Karpas-422 (cell line): ENCODE measurements at regions not wholly inside any gene's neighbourhood (a gene's known extent, or its start where the extent isn't known, plus 50 kb on each side); places are given as distances from the start of the nearest gene placed in this dataset.

ENCODE experiments used
- DNase-seq: peaks from one replicate; pipeline ENCODE4 v3.0.0-alpha.2; 2015
- H2AFZ ChIP-seq: fragments of 200-600 bp; sonication (generic); 2 replicates; pipeline ENCODE4 v1.6.1; 2014; ENCODE audit warnings: antibody characterized with exemption, low read length, mixed read lengths
- H3K27ac ChIP-seq: fragments of 200-600 bp; sonication (generic); 2 replicates; pipeline ENCODE4 v1.5.1; 2014; ENCODE audit warnings: mild to moderate bottlenecking, low read length, moderate library complexity
- H3K27me3 ChIP-seq: fragments of 200-600 bp; sonication (generic); 2 replicates; pipeline ENCODE4 v1.6.1; 2014; ENCODE audit warnings: low read length, mixed read lengths
- H3K36me3 ChIP-seq: fragments of 200-600 bp; sonication (generic); 2 replicates; pipeline ENCODE4 v1.6.1; 2014; ENCODE audit warnings: low read length, mixed read lengths; ENCODE audit not compliant: insufficient read depth
- H3K4me1 ChIP-seq: fragments of 200-600 bp; sonication (generic); 2 replicates; pipeline ENCODE4 v1.6.1; 2014; ENCODE audit warnings: mild to moderate bottlenecking, low read length, mixed read lengths
- H3K4me2 ChIP-seq: fragments of 200-600 bp; sonication (generic); 2 replicates; pipeline ENCODE4 v1.6.1; 2014; ENCODE audit warnings: low read length, low read depth, mild to moderate bottlenecking; ENCODE audit not compliant: poor library complexity, severe bottlenecking
- H3K4me3 ChIP-seq: fragments of 200-600 bp; sonication (generic); 2 replicates; pipeline ENCODE4 v1.5.1; 2014; ENCODE audit warnings: mild to moderate bottlenecking, antibody characterized with exemption, low read length, mixed read lengths
- H3K79me2 ChIP-seq: fragments of 200-600 bp; sonication (generic); 2 replicates; pipeline ENCODE4 v1.6.1; 2014; ENCODE audit warnings: mild to moderate bottlenecking, low read length, mixed read lengths
- H3K9ac ChIP-seq: fragments of 200-600 bp; sonication (generic); 2 replicates; pipeline ENCODE4 v1.6.0; 2014; ENCODE audit warnings: low read length
- H3K9me2 ChIP-seq: fragments of 200-600 bp; sonication (generic), shearing (Covaris generic); replicated peaks from 2 replicates; pipeline ENCODE4 v1.6.0; 2014; ENCODE audit warnings: mild to moderate bottlenecking, low read length, moderate library complexity; ENCODE audit not compliant: insufficient read depth
- H3K9me3 ChIP-seq: fragments of 300-700, 200-600 bp; sonication (generic); 2 replicates; pipeline ENCODE4 v1.6.1; 2014; ENCODE audit warnings: low read length, mixed read lengths
- H4K20me1 ChIP-seq: fragments of 200-600 bp; sonication (generic); 2 replicates; pipeline ENCODE4 v1.6.1; 2014; ENCODE audit warnings: mild to moderate bottlenecking, antibody characterized with exemption, low read length, low read depth; ENCODE audit not compliant: insufficient read depth

DNA sequence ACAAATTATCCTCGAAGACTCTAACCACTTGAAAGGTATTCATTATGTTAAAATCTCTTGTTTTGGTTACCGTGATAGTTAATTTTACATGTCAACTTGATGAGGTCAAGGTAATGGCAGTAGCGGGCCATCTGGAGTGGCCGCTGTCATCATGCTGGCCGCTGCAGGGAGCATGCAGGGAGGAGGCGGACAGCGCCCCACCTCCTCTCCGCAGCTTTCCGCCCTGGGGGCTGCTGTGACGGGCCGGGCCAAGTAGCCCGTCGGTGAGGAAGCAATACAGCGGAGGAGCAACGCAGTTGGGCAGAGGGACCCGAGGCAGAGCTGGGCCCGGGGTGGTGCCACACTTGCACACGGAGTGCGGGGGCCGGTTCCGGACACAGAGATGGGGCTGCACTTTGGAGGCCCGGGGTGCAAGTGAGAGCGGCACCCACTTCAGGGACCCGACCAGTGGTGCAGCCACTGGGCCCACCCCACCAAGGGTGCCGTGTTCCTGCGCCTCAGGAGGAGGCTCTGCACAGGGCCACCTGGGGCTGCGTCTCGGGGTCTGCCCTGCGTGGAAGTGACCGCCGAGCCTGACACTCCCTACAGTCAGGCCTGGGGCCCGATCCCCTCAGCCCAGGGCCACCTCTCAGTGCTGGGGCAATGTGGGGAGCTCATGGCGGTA is 452.4 kb downstream of the LRATD1 start:
- no peaks in the 10 kb centered on the region for H3K79me2 ChIP-seq
- no peaks in the 10 kb centered on the region for H3K27me3 ChIP-seq
- no peaks in the 10 kb centered on the region for H4K20me1 ChIP-seq
- H3K36me3 ChIP-seq, result no peaks in the 10 kb centered on the region
- H3K9me2 ChIP-seq, result no peaks in the 10 kb centered on the region
- no peaks in the 10 kb centered on the region for H3K4me1 ChIP-seq
- DNase-seq, result no peak
- H2AFZ ChIP-seq, result no peak overlapping the region
- H3K27ac ChIP-seq, result no peak overlapping the region
- no peak overlapping the region for H3K4me2 ChIP-seq
- no peak overlapping the region for H3K9ac ChIP-seq
- H3K9me3 ChIP-seq, result no peaks in the 10 kb centered on the region
- H3K4me3 ChIP-seq, result no peak overlapping the region

GRCh38 chr2:15092181-15092580 is 459.7 kb downstream of the LRATD1 start:
- no peak overlapping the region for H3K4me2 ChIP-seq
- no peaks in the 10 kb centered on the region for H3K36me3 ChIP-seq
- no peaks in the 10 kb centered on the region for H3K79me2 ChIP-seq

DNA sequence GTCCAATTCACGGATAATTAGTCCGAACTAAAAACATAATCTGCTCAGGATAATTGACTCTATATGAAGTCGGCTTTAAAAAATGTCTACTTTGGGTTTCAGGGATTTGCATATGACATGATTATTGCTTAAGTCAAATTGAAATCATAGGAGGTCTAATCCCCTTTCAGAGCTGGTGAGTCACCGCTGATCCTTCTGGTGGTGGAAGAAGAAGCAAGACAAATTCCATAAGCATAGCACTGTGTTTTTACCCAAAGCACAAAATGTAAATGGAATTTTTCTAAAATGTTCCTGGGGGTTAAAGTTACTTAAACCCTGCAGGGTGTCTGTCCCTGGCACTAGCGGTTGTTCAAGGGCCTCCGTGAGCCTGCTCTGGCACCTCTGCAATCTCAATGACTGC is 460.2 kb downstream of the LRATD1 start:
- no peaks in the 10 kb centered on the region for H3K36me3 ChIP-seq
- no peaks in the 10 kb centered on the region for H4K20me1 ChIP-seq
- no peak overlapping the region for H3K4me2 ChIP-seq
- H3K9ac ChIP-seq, result no peak overlapping the region
- H3K27me3 ChIP-seq, result no peaks in the 10 kb centered on the region
- H3K9me2 ChIP-seq, result no peaks in the 10 kb centered on the region
- no peaks in the 10 kb centered on the region for H3K9me3 ChIP-seq
- H3K4me1 ChIP-seq, result peaks cover 9% of the 10 kb centered on the region
- no peak overlapping the region for H3K4me3 ChIP-seq
- H3K27ac ChIP-seq, result no peak overlapping the region
- H3K79me2 ChIP-seq, result no peaks in the 10 kb centered on the region
- H2AFZ ChIP-seq, result no peak overlapping the region
- DNase-seq, result no peak

More at GRCh38 chr2:15092181-15092580, 459.7 kb downstream of the LRATD1 start:
- H3K9ac ChIP-seq, result no peak overlapping the region
- no peak overlapping the region for H3K4me3 ChIP-seq
- H3K27ac ChIP-seq, result no peak overlapping the region
- H3K9me2 ChIP-seq, result no peaks in the 10 kb centered on the region
- no peaks in the 10 kb centered on the region for H4K20me1 ChIP-seq
- no peak overlapping the region for H2AFZ ChIP-seq
- no peaks in the 10 kb centered on the region for H3K27me3 ChIP-seq
- H3K4me1 ChIP-seq, result peaks cover 9% of the 10 kb centered on the region
- DNase-seq, result no peak
- H3K9me3 ChIP-seq, result no peaks in the 10 kb centered on the region

DNA sequence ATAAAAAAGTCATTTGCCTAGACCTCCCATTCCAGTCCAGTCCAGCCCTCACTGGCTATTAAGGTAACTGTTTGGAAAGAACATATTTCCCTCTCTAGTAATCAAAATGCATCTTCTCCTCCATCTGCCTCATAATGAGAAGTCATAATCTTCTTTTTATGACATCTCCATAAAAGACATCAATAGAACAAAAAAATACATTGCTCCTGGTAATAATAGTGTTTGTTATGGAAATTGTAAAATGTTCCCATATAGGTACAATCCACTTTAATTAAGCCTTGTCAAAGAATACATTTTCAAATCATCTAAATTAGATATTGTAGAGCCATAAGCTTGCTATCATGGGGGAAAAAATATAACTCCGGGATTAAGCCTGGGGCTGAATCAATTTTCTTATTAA is 461.6 kb downstream of the LRATD1 start:
- Histone ChIP-seq H3K27me3 (no peaks in the 10 kb centered on the region), H3K4me2 (no peak overlapping the region), H3K4me3 (no peak overlapping the region), H3K4me1 (peaks cover 9% of the 10 kb centered on the region), H4K20me1 (no peaks in the 10 kb centered on the region), H3K9me2 (no peaks in the 10 kb centered on the region), H3K36me3 (no peaks in the 10 kb centered on the region), H3K79me2 (no peaks in the 10 kb centered on the region), H3K27ac (no peak overlapping the region), H2AFZ (no peak overlapping the region), H3K9me3 (no peaks in the 10 kb centered on the region), H3K9ac (no peak overlapping the region)
- no peak for DNase-seq

- no peak overlapping the region for H3K27ac ChIP-seq
- no peak for DNase-seq
- no peak overlapping the region for H2AFZ ChIP-seq
- H3K36me3 ChIP-seq, result no peaks in the 10 kb centered on the region
- H3K9me2 ChIP-seq, result no peaks in the 10 kb centered on the region
- no peak overlapping the region for H3K9ac ChIP-seq
- peaks cover 2% of the 10 kb centered on the region; the same call in 1 of the 2 replicates for H3K27me3 ChIP-seq
- no peaks in the 10 kb centered on the region for H3K79me2 ChIP-seq
- H3K4me3 ChIP-seq, result no peak overlapping the region
- no peaks in the 10 kb centered on the region for H3K9me3 ChIP-seq
- peaks cover 9% of the 10 kb centered on the region for H3K4me1 ChIP-seq
- H4K20me1 ChIP-seq, result no peaks in the 10 kb centered on the region
- H3K4me2 ChIP-seq, result no peak overlapping the region
Observed at GRCh38 chr2:15096873-15097272, 464.3 kb downstream of the NBAS start.

GRCh38 chr2:15107137-15107536 is 454.0 kb downstream of the NBAS start:
- Histone ChIP-seq H2AFZ (no peak overlapping the region), H3K9me2 (no peaks in the 10 kb centered on the region), H3K27ac (no peak overlapping the region), H3K9ac (no peak overlapping the region), H3K27me3 (no peaks in the 10 kb centered on the region), H3K4me2 (no peak overlapping the region), H3K36me3 (no peaks in the 10 kb centered on the region), H3K9me3 (peaks cover 3% of the 10 kb centered on the region; the same call in 1 of the 2 replicates), H3K4me3 (no peak overlapping the region), H3K79me2 (no peaks in the 10 kb centered on the region), H4K20me1 (no peaks in the 10 kb centered on the region), H3K4me1 (no peaks in the 10 kb centered on the region)
- no peak for DNase-seq

GRCh38 chr2:15111718-15112117 is 449.4 kb downstream of the NBAS start:
- H3K9me2 ChIP-seq, result no peaks in the 10 kb centered on the region
- no peaks in the 10 kb centered on the region for H4K20me1 ChIP-seq
- H3K27ac ChIP-seq, result no peak overlapping the region
- H3K36me3 ChIP-seq, result no peaks in the 10 kb centered on the region
- peaks cover 13% of the 10 kb centered on the region for H3K4me1 ChIP-seq
- no peaks in the 10 kb centered on the region for H3K79me2 ChIP-seq
- H3K4me2 ChIP-seq, result no peak overlapping the region
- peaks cover 6% of the 10 kb centered on the region; the same call in 1 of the 2 replicates for H3K9me3 ChIP-seq
- DNase-seq, result no peak
- no peaks in the 10 kb centered on the region for H3K27me3 ChIP-seq
- H3K9ac ChIP-seq, result no peak overlapping the region
- no peak overlapping the region for H3K4me3 ChIP-seq
- no peak overlapping the region for H2AFZ ChIP-seq

DNA sequence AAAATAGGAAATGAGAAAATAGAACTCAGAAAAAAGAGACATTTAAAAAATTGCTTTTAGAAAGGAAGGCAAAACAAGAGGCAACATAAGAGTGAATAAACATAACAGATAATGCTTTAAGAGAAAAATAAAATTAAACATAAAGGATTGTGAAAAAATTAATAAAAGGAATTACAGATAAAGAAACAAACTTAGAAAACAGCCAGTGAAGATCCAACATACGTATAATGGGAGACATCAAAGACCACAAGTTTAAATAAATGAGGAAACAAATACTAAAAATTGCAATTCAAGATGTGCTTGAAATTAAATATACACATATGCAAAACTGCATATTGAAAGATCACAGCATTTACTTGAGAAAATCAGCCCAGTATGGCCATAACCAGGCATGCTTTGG is 448.9 kb downstream of the NBAS start:
- peaks cover 13% of the 10 kb centered on the region for H3K4me1 ChIP-seq
- H3K4me2 ChIP-seq, result no peak overlapping the region
- DNase-seq, result no peak
- H3K27ac ChIP-seq, result no peak overlapping the region
- no peaks in the 10 kb centered on the region for H3K79me2 ChIP-seq
- H2AFZ ChIP-seq, result no peak overlapping the region
- H3K27me3 ChIP-seq, result no peaks in the 10 kb centered on the region
- peaks cover 6% of the 10 kb centered on the region; the same call in 1 of the 2 replicates for H3K9me3 ChIP-seq
- H3K4me3 ChIP-seq, result no peak overlapping the region
- H3K9ac ChIP-seq, result no peak overlapping the region
- no peaks in the 10 kb centered on the region for H3K9me2 ChIP-seq
- H3K36me3 ChIP-seq, result no peaks in the 10 kb centered on the region
- H4K20me1 ChIP-seq, result no peaks in the 10 kb centered on the region
